Ectodermal cell (in vitro differentiated cells): ENCODE measurements at regions not wholly inside any gene's neighbourhood (a gene's known extent, or its start where the extent isn't known, plus 50 kb on each side); places are given as distances from the start of the nearest gene placed in this dataset.

Experiments
- H3K27ac ChIP-seq: 2 replicates; pipeline ENCODE4 v1.7.0; 2013; ENCODE audit warnings: mild to moderate bottlenecking, low read depth, low read length; ENCODE audit not compliant: insufficient read depth, poor library complexity, severe bottlenecking
- H3K27me3 ChIP-seq: 2 replicates; pipeline ENCODE4 v1.7.0; 2013; ENCODE audit warnings: mild to moderate bottlenecking, low read length; ENCODE audit not compliant: insufficient read depth, control insufficient read depth, poor library complexity, severe bottlenecking
- H3K36me3 ChIP-seq: one replicate; pipeline ENCODE4 v1.7.0; 2013; ENCODE audit warnings: low read length; ENCODE audit not compliant: control insufficient read depth, insufficient read depth
- H3K4me1 ChIP-seq: one replicate; pipeline ENCODE4 v1.7.0; 2013; ENCODE audit warnings: low read length; ENCODE audit not compliant: control insufficient read depth, insufficient read depth
- H3K4me3 ChIP-seq: 2 replicates; pipeline ENCODE4 v1.7.0; 2013; ENCODE audit warnings: low read depth, low read length, control low read depth; ENCODE audit not compliant: insufficient read depth
- H3K9me3 ChIP-seq: 2 replicates; pipeline ENCODE4 v1.7.0; 2013; ENCODE audit warnings: mild to moderate bottlenecking, low read length, moderate library complexity; ENCODE audit not compliant: control insufficient read depth
- WGBS, 2 experiments: methylation state at CpG; one replicate each; pipeline ENCODE4 v1.1.7; 2013; ENCODE audit warnings: missing lambda C conversion rate in 2 of 2; 5-methylcytosine and 5-hydroxymethylcytosine counted together

DNA sequence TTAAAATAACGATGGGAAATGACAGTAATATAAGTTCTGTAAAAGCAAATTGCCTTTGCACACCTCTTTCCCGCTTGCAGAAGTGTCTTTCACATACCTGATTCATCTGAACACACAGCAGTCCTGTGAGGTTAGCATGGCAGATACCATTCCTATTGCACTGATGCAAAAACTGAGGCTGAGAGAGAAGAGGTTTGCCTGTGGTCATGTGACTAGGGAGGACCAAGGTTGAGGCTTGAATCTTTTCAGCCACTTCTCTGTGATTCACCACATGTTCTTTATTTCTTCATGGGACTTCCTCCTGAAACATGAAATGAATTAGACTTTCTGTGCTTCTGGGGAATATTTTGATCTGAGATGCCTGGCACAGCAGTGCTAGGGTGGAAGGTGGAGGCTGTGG, 92.9 kb downstream of the VEGFA start:
- peaks cover 51% of the 10 kb centered on the region for H3K4me1 ChIP-seq
- no peak overlapping the region for H3K27ac ChIP-seq
- no peak overlapping the region for H3K4me3 ChIP-seq
- 90 to 100% methylated on average over 2 of the region's 2 CpGs for WGBS, 2 experiments
- H3K36me3 ChIP-seq: no peaks in the 10 kb centered on the region
- H3K27me3 ChIP-seq: peaks cover 6% of the 10 kb centered on the region
- no peaks in the 10 kb centered on the region for H3K9me3 ChIP-seq

DNA sequence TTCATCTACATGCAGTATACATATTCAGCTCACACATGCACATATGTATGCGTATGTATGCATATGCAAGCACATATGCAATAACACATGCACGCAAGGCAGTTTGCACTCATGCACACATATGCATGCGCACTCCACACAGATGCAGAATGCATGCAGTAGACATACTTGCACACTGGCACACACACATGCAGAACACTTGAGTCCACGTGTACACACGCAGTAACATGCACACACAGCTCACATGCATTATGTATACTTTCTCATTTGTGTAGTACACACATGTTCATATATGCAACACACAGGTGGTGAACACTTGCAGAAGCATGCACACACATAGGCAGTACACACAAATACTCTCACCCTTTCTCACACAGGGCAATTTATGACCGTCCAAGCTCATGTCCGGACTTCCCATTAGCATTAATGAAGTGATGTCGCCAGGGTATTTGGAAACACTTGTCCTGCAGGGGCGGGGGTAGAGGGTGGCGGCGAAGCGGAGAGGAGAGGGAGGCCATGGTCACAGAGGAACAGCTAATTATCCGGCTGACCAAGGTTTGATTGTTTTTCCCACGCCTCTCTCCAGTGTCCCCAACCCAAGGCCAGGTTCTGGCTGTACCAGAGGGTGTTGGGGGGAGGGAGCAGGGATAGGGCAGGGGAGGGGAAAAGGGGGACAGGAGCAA, 91.3 kb downstream of the VEGFA start:
- WGBS, 2 experiments: 90 to 92% methylated on average over 14 of the region's 14 CpGs
- no peak overlapping the region for H3K4me3 ChIP-seq

DNA sequence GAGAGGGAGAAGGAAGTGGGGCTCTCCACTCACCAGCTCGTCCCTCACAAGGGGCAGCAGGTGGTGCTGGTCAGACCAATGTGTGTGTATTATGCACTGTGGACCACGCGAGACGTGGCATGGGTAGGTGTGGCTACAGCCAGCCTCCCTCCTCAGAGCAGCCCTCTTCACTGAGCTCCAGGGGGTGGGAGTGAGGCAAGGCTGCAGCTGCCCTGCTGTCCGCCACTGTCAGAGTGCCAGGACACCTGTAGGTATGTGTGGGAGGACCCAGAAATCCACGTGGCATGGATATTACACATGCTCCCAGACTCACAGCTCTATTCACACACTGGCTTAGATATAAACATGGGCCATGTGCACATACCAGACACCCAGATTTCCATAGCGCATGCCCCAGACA, 90.3 kb downstream of the VEGFA start:
- H3K9me3 ChIP-seq: no peaks in the 10 kb centered on the region
- peaks cover 6% of the 10 kb centered on the region for H3K27me3 ChIP-seq
- no peak overlapping the region for H3K4me3 ChIP-seq
- H3K27ac ChIP-seq: no peak overlapping the region
- 61 to 67% methylated on average over 7 of the region's 7 CpGs for WGBS, 2 experiments
- peaks cover 43% of the 10 kb centered on the region for H3K4me1 ChIP-seq
- H3K36me3 ChIP-seq: no peaks in the 10 kb centered on the region

More for the DNA sequence above, 91.3 kb downstream of the VEGFA start:
- Histone ChIP-seq H3K36me3 (no peaks in the 10 kb centered on the region), H3K9me3 (no peaks in the 10 kb centered on the region), H3K4me1 (peaks cover 53% of the 10 kb centered on the region), H3K27me3 (peaks cover 6% of the 10 kb centered on the region), H3K27ac (no peak overlapping the region)

DNA sequence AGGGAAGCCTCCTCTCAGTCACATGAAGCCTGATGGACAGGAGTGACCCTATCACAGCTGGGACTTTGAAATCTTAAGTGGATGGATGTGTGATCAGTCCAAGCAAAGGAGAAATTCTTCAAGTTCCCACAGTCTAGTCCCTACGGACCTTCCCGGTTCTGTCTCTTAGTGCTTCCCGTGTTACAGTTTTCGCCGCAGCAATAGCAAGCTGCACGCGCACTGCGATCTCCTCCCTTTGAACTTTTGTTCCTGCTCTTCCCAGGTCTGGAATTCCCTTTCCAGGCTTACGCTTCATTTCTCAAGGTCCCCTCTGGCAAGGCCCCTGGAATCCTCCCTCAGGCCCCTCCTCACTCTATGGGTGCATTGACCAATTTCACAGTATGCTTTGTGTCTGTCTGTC, 89.2 kb downstream of the VEGFA start:
- peaks cover 32% of the 10 kb centered on the region for H3K4me1 ChIP-seq
- H3K36me3 ChIP-seq: no peaks in the 10 kb centered on the region
- peak overlapping the region; percentile 55 for H3K27ac ChIP-seq
- peaks cover 6% of the 10 kb centered on the region for H3K27me3 ChIP-seq
- H3K9me3 ChIP-seq: no peaks in the 10 kb centered on the region
- WGBS, 2 experiments: 89 to 94% methylated on average over 9 of the region's 9 CpGs
- no peak overlapping the region for H3K4me3 ChIP-seq

DNA sequence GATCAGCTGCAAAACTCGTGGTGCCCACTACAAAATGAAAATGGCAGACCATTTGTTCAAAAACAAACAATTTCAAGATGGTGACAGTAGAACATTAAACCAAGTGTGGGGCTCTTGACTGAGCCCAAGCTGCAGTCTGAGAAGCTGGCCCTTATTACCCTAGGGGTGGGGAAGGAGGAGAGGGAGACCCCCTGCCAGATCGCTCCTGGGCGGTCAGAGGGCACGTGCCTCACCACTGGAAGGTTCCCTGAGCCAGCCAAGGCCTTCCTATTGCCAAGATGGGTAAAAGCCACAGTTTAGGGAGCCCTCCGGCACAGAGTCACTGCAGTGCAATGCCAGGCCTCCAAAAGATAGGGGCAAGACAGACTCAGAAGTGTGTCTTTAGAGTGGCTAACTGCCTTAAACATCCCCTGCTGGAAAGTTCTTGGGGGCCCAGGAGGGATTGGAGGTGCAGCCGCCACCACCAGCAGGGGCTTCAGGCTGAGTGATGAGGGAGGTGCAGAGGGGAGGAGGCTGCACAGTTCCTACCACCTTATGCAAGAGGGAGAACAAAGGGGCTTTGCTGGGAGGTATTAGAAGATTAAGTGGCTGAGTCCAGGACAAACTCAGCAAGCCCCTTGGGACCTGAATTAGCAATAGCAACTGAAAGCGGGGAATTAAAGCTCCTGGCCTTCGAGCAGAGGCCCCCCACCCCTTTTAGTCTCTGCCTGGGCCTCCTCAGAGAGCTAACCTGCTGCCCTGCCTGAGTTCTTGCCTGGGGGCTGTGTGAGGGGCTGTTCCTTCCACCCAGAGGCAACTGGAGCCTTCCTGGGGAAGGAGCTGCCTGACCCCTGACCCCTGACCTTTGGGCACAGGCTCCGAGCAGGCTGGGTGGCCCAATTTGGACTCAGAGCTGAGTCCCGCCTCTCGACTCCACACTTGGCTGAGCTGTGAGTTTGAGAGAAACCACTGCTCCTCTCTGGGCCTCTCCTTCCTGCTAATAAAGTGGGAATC, 88.4 kb downstream of the VEGFA start:
- H3K4me3 ChIP-seq: no peak overlapping the region
- WGBS, 2 experiments: 56 to 62% methylated on average over 11 of the region's 11 CpGs
- H3K36me3 ChIP-seq: no peaks in the 10 kb centered on the region
- H3K4me1 ChIP-seq: peaks cover 31% of the 10 kb centered on the region
- no peaks in the 10 kb centered on the region for H3K9me3 ChIP-seq
- H3K27me3 ChIP-seq: peaks cover 6% of the 10 kb centered on the region
- H3K27ac ChIP-seq: peak overlapping the region; percentile 28

DNA sequence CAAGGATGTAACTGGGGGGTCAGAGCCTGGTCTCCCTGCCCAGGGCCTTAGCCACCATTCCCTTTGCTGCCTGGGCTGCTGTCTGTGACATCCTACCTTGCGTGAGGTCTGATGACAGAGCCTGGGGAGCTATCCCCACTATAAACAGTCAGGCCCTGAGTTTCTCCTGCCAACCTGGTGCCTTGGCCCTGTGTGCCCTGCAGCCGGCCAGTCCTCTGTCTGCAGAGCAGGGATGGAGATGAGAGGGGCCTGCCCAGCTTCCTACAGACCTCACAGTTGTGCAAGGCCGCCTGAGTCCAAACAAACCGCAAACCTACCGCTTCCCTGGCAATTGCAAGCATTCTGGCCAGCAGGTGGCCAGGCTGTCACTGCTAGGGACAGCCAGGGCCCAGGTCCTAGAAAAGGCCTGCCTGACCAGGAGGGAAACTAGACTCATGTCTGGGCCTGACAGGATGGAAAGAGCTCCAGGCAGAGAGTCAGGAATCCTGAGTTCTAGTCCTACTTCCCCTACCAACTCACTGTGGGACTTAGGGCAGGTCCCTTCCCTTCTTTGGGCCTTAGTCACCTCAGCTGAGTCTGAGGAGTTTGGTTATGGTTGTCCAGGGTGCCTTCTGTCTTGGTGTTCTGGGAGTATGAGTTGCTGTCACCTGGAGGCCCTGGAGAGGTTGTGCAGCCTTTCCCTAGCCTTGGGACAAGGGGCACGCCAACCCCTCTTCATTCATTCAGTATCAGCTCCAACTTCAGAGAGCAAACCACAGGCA, 86.2 kb downstream of the VEGFA start:
- Histone ChIP-seq H3K9me3 (no peaks in the 10 kb centered on the region), H3K27ac (no peak overlapping the region), H3K4me3 (no peak overlapping the region), H3K4me1 (peaks cover 31% of the 10 kb centered on the region), H3K36me3 (no peaks in the 10 kb centered on the region), H3K27me3 (no peaks in the 10 kb centered on the region)
- WGBS, 2 experiments: 63 to 67% methylated on average over 6 of the region's 6 CpGs

DNA sequence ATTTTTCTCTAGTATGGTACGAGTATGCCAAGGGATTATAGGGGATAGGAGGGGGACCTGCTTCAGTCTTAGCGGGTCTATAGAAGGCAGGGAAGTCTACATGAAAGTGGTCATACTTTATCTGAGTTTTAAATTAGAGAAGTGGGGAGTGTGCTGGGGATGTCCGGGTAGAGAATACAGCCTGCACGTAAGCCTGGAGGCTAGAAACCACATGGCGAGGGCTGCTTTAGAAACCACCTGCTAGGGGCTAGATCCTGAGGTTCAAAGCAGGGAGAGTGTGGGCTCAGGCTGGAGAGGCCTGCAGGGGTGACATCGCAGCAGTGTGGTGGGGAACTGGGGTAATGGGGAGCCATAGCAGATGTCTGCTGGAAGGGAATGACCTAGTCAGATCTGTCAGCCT, 85.2 kb downstream of the VEGFA start:
- H3K27ac ChIP-seq: no peak overlapping the region
- no peaks in the 10 kb centered on the region for H3K27me3 ChIP-seq
- H3K4me1 ChIP-seq: peaks cover 31% of the 10 kb centered on the region
- no peak overlapping the region for H3K4me3 ChIP-seq
- 92 to 96% methylated on average over 6 of the region's 6 CpGs for WGBS, 2 experiments
- H3K36me3 ChIP-seq: no peaks in the 10 kb centered on the region
- no peaks in the 10 kb centered on the region for H3K9me3 ChIP-seq

DNA sequence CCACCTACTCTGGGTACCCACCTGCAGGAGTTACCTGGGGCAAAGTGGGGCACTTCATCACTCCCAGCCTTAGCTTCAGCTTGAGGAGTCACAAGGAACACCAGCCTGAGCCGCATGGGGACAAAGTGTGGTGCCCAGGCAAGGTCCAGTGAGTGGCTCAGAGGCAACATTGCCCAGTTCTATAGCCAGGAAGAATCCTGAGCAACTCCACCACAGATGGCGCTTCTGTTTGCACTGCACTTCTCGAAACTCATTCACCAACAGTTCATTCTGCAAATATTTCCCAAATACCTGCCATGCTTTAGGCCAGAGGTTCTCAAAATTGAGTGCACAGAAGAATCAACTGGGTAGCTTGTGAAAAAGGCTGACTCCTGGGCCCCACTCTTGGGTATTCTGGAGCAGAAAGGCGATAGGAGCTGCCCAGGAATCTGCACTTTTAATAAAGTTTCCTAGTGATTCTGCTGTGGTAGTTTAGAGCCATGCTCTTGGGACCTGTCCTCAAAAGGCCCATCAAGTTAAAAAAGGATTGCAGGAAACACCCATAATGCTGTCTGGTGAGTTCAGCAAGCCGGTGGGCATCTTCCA, 83.1 kb downstream of the VEGFA start:
- Histone ChIP-seq H3K9me3 (no peaks in the 10 kb centered on the region), H3K4me1 (peaks cover 10% of the 10 kb centered on the region), H3K27me3 (no peaks in the 10 kb centered on the region), H3K27ac (no peak overlapping the region), H3K36me3 (no peaks in the 10 kb centered on the region), H3K4me3 (no peak overlapping the region)
- 91 to 94% methylated on average over 5 of the region's 5 CpGs for WGBS, 2 experiments

DNA sequence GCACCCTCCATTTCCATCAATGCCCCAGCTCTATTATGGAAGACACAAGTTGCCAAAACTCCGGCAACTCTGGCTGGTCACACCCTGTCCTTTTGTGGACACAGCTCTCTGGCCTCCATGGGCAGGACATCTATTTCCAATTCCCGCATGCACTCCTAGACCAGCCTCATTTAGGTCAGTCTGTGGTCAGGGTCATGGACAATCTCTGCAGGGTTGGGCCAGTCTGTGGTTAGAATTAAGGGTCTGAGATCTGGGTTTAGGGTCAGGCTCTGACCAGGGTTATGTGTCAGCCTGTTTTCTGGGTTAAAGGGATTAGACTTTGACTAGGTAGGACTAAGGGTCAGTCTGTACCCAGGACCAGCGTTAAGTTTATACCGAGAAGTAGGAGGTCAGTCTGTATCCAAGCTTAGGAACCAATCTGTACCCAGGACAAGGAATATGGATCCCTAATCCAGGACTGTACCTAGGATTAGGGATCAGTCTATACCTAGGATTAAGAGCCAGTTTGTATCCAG, 82.4 kb downstream of the VEGFA start:
- no peaks in the 10 kb centered on the region for H3K36me3 ChIP-seq
- no peak overlapping the region for H3K27ac ChIP-seq
- H3K4me1 ChIP-seq: peaks cover 5% of the 10 kb centered on the region
- no peak overlapping the region for H3K4me3 ChIP-seq
- H3K9me3 ChIP-seq: no peaks in the 10 kb centered on the region
- 95 to 97% methylated on average over 4 of the region's 4 CpGs for WGBS, 2 experiments
- H3K27me3 ChIP-seq: no peaks in the 10 kb centered on the region
